ENCODE measurements at regions not wholly inside any gene's neighbourhood (a gene's known extent, or its start where the extent isn't known, plus 50 kb on each side); places are given as distances from the start of the nearest gene placed in this dataset.
"Not testable (repeated sequence)": the region's sequence is repeated elsewhere in the genome, so short reads cannot be mapped to it uniquely, and the experiment has no call there.

DNA sequence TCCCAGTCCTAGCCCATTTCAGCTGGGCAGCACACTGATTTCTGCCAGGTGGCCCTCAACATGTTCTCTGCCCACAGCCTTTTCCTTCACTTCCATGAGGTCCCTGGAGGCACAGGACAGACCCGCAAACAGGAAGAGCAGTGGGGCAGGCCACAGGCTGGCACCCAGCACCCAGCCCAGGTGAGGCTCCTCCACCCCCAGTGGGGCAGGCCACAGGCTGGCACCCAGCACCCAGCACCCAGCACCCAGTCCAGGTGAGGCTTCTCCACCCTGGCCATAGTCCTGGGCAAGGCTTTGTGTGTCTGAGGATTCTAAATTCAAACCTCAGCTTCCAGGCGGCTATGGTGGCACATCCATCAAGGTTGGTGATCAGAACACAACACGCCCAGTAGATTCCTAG is 1413.0 kb downstream of the BRD1 start:
- DNase-seq (ENCODE audit: insufficient read length, low spot score) (no peak), FAIRE-seq (no peak)
- no peak for TF ChIP-seq TAF1 (IDR thresholded peaks at IDR 0.05; ENCODE audit: low read depth, low read length)
- TF ChIP-seq SPI1 (IDR thresholded peaks at IDR 0.05; ENCODE audit: low read depth, low read length), result no peak
- no peak for TF ChIP-seq POLR2AphosphoS5 (IDR thresholded peaks at IDR 0.05; ENCODE audit: low read depth, low read length)
- no peak for TF ChIP-seq POLR2A (IDR thresholded peaks at IDR 0.05; ENCODE audit: low read depth, low read length)
- TF ChIP-seq PAX5 (IDR thresholded peaks at IDR 0.05; ENCODE audit: insufficient read depth, low read length, severe bottlenecking), result no peak
- no peak for TF ChIP-seq POU2F2 (IDR thresholded peaks at IDR 0.05; ENCODE audit: low read depth, low read length)

DNA sequence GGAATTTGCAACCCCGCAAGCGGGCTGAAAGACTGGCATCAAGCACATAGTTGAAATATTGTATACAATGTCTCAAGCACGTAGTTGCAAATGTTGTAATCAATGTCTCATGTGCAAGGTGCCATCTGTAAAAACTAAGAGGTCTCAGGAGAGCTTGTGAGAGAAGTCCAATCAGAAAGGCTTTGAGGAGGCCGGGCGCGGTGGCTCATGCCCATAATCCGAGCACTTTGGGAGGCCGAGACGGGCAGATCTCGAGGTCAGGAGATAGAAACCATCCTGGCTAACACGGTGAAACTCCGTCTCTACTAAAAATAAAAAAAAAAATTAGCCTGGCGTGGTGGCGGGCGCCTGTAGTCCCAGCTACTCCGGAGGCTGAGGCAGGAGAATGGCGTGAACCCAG is 1414.7 kb downstream of the BRD1 start:
- not testable (repeated sequence) for DNase-seq (ENCODE audit: insufficient read length, low spot score); FAIRE-seq

DNA sequence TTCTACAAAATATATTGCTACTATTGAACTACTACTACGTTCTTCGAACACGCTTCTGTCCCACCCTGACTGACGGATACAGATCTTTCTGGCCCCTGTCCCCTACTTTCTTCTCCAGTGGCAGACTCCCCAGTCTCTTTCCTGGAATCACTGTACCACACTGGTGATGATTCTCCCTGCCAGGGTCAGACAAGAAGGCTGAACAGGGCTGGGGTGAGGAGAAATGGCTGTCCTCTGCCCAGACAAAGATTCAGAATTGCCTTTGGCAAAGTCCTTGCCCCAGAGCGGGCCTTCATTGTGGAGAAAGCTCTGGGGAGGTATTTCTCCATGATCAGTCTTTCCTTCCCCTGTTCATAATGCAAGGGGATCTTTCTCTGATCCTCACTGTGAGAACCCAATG is 1417.1 kb downstream of the BRD1 start:
- DNase-seq (ENCODE audit: insufficient read length, low spot score) (no peak), FAIRE-seq (no peak)
- TF ChIP-seq POLR2A (IDR thresholded peaks at IDR 0.05; ENCODE audit: low read depth, low read length) (no peak), TAF1 (IDR thresholded peaks at IDR 0.05; ENCODE audit: low read depth, low read length) (no peak), PAX5 (IDR thresholded peaks at IDR 0.05; ENCODE audit: insufficient read depth, low read length, severe bottlenecking) (no peak), POU2F2 (IDR thresholded peaks at IDR 0.05; ENCODE audit: low read depth, low read length) (no peak)

DNA sequence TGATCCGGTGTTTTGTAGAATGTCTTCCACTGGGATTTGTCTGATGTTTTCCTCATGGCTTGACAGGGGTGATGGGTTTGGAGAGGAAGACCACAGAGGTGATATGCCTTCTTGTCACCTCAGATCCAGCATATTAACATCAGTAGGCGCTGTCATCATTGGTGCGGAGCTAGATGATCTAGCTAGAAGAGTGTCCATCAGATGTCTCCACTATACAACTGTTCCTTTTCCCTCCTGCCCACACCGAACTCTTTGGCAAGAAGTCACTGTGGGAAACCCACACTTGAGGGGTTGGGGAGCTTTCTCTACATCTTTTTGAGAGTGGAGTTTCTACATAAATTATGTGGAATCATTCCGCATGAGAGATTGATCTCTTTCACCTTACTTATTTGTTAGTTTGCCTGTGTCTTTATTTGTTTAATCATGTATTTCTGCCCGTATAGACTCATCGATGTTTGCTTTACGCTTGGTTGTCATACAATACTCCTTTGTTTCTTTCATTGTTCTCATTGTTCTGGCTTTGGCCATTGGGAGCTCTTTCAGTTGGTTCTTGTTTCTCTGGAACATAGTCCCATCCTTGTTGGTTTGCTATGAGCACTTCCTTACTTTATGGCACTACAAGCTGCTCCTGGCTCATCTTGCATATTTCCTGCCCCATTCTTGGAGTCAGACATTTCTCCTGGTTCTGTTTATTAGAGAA is 1420.3 kb downstream of the BRD1 start:
- FAIRE-seq (no peak), DNase-seq (ENCODE audit: insufficient read length, low spot score) (no peak)
- TF ChIP-seq SPI1 (IDR thresholded peaks at IDR 0.05; ENCODE audit: low read depth, low read length) (no peak), POU2F2 (IDR thresholded peaks at IDR 0.05; ENCODE audit: low read depth, low read length) (no peak), PAX5 (IDR thresholded peaks at IDR 0.05; ENCODE audit: insufficient read depth, low read length, severe bottlenecking) (no peak), POLR2AphosphoS5 (IDR thresholded peaks at IDR 0.05; ENCODE audit: low read depth, low read length) (no peak), POLR2A (IDR thresholded peaks at IDR 0.05; ENCODE audit: low read depth, low read length) (no peak), TAF1 (IDR thresholded peaks at IDR 0.05; ENCODE audit: low read depth, low read length) (no peak)

- no peak for DNase-seq (ENCODE audit: insufficient read length, low spot score)
- no peak for FAIRE-seq
- TF ChIP-seq POLR2A (IDR thresholded peaks at IDR 0.05; ENCODE audit: low read depth, low read length), result no peak
- TF ChIP-seq POU2F2 (IDR thresholded peaks at IDR 0.05; ENCODE audit: low read depth, low read length), result no peak
- TF ChIP-seq TAF1 (IDR thresholded peaks at IDR 0.05; ENCODE audit: low read depth, low read length), result no peak
- TF ChIP-seq POLR2AphosphoS5 (IDR thresholded peaks at IDR 0.05; ENCODE audit: low read depth, low read length), result no peak
- no peak for TF ChIP-seq PAX5 (IDR thresholded peaks at IDR 0.05; ENCODE audit: insufficient read depth, low read length, severe bottlenecking)
These were observed 1421.5 kb downstream of the BRD1 start for GRCh38 chr22:48406161-48406560.

DNA sequence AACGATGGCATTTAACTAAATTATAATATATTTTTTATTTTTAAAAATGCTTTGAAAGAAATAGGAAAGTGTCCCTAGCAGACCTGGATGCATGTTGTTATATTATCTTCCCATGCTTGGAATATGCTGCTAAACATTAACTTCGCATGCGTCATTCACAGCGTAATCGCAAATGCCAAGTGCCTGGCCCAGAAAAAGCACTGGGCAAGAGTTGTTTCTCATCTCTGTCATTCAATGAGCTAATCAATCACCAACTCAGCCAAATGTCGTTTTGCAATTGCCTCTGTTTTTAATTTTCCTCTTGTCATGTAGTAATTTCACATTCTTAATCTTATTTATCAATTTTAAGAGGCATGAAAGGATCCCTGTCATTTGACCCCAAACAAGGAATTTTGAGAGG is 1421.9 kb downstream of the BRD1 start:
- FAIRE-seq, result no peak

GRCh38 chr22:48404801-48405447 is 1422.7 kb downstream of the BRD1 start:
- TF ChIP-seq PAX5 (IDR thresholded peaks at IDR 0.05; ENCODE audit: insufficient read depth, low read length, severe bottlenecking) (no peak), POU2F2 (IDR thresholded peaks at IDR 0.05; ENCODE audit: low read depth, low read length) (no peak), TAF1 (IDR thresholded peaks at IDR 0.05; ENCODE audit: low read depth, low read length) (no peak)

More for the DNA sequence above, 1421.9 kb downstream of the BRD1 start:
- no peak for DNase-seq (ENCODE audit: insufficient read length, low spot score)
- TF ChIP-seq SPI1 (IDR thresholded peaks at IDR 0.05; ENCODE audit: low read depth, low read length), result no peak
- no peak for TF ChIP-seq POLR2AphosphoS5 (IDR thresholded peaks at IDR 0.05; ENCODE audit: low read depth, low read length)
- no peak for TF ChIP-seq TAF1 (IDR thresholded peaks at IDR 0.05; ENCODE audit: low read depth, low read length)
- no peak for TF ChIP-seq POU2F2 (IDR thresholded peaks at IDR 0.05; ENCODE audit: low read depth, low read length)
- TF ChIP-seq PAX5 (IDR thresholded peaks at IDR 0.05; ENCODE audit: insufficient read depth, low read length, severe bottlenecking), result no peak
- TF ChIP-seq POLR2A (IDR thresholded peaks at IDR 0.05; ENCODE audit: low read depth, low read length), result no peak

GRCh38 chr22:48403521-48404403 is 1423.9 kb downstream of the BRD1 start:
- TF ChIP-seq TAF1 (IDR thresholded peaks at IDR 0.05; ENCODE audit: low read depth, low read length), result no peak
- TF ChIP-seq PAX5 (IDR thresholded peaks at IDR 0.05; ENCODE audit: insufficient read depth, low read length, severe bottlenecking), result no peak
- TF ChIP-seq POLR2A (IDR thresholded peaks at IDR 0.05; ENCODE audit: low read depth, low read length), result no peak
- no peak for TF ChIP-seq POU2F2 (IDR thresholded peaks at IDR 0.05; ENCODE audit: low read depth, low read length)
- TF ChIP-seq SPI1 (IDR thresholded peaks at IDR 0.05; ENCODE audit: low read depth, low read length), result no peak
- FAIRE-seq (no peak), DNase-seq (ENCODE audit: insufficient read length, low spot score) (no peak)

More at GRCh38 chr22:48404801-48405447, 1422.7 kb downstream of the BRD1 start:
- FAIRE-seq (no peak), DNase-seq (ENCODE audit: insufficient read length, low spot score) (no peak)

GRCh38 chr22:48402591-48403031 is 1425.1 kb downstream of the BRD1 start:
- FAIRE-seq (no peak), DNase-seq (ENCODE audit: insufficient read length, low spot score) (no peak)
- no peak for TF ChIP-seq SPI1 (IDR thresholded peaks at IDR 0.05; ENCODE audit: low read depth, low read length)
- TF ChIP-seq POU2F2 (IDR thresholded peaks at IDR 0.05; ENCODE audit: low read depth, low read length), result no peak
- no peak for TF ChIP-seq POLR2AphosphoS5 (IDR thresholded peaks at IDR 0.05; ENCODE audit: low read depth, low read length)
- TF ChIP-seq PAX5 (IDR thresholded peaks at IDR 0.05; ENCODE audit: insufficient read depth, low read length, severe bottlenecking), result no peak
- TF ChIP-seq TAF1 (IDR thresholded peaks at IDR 0.05; ENCODE audit: low read depth, low read length), result no peak
- TF ChIP-seq POLR2A (IDR thresholded peaks at IDR 0.05; ENCODE audit: low read depth, low read length), result no peak

DNA sequence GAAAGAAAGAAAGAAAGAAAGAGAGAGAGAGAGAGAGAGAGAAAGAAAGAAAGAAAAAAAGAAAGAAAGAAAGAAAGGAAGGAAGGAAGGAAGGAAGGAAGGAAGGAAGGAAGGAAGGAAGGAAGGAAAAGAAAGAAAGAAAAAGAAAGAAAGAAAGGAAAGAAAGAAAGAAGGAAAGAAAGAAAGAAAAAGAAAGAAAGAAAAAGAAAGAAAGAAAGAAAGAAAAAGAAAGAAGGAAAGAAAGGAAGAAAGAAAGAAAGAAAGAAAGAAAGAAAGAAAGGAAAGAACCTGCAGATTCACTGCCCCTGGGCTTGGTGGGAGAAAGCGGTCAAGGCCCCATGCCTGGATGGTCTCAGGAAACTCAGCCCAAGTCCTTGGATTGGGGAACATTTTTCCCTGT is 1426.2 kb downstream of the BRD1 start:
- DNase-seq (ENCODE audit: insufficient read length, low spot score); FAIRE-seq: not testable (repeated sequence)

Data from GM12891 (cell line).